ENCODE measurements at regions not wholly inside any gene's neighbourhood (a gene's known extent, or its start where the extent isn't known, plus 50 kb on each side); places are given as distances from the start of the nearest gene placed in this dataset.
"Not testable (repeated sequence)": the region's sequence is repeated elsewhere in the genome, so short reads cannot be mapped to it uniquely, and the experiment has no call there.

GRCh38 chr16:62755938-62756337 is 719.7 kb upstream of the CDH8 start:
- DNase-seq (ENCODE audit: low spot score): no peak

DNA sequence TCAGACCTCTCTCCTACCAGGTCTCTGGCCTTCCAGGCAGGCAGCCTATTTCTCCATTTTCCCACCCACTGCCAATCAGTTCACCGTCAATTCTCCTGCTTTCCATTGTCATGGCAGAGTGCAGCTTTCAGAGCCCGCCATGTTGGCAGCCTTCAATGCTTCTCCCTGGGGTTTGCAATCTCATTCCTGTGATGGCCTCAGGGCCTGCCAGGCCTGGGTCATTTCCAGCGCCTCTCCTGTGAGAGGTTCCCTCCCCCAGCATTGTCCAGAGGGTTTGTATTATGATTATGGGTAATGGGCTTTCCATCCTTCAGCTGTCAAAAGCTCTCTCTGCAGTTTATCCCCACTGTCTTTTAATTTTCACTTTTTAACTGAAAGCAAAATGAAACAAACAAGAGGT is 716.6 kb upstream of the CDH8 start:
- DNase-seq (ENCODE audit: low spot score): no peak

GRCh38 chr16:62751218-62751617 is 715.0 kb upstream of the CDH8 start:
- DNase-seq (ENCODE audit: low spot score): no peak

DNA sequence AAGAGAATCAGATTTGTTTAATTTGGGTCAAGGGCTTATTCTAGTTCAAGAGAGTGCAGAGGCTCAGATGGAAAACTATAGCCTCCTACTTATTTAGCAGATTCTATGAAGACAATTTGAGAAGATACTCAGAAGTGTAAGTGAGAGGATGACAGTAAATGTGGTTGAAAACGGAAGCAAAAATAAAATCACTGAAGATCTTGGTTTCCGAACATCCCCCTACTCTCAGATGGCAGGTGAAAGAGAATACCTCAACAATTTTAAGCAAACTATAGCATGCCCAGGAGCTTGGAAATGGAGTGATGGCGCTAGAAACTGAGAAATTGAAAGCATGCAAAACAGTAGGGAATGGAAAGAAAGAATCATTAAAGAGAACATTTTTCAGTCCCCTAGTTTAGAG is 705.5 kb upstream of the CDH8 start:
- DNase-seq (ENCODE audit: low spot score): no peak

DNA sequence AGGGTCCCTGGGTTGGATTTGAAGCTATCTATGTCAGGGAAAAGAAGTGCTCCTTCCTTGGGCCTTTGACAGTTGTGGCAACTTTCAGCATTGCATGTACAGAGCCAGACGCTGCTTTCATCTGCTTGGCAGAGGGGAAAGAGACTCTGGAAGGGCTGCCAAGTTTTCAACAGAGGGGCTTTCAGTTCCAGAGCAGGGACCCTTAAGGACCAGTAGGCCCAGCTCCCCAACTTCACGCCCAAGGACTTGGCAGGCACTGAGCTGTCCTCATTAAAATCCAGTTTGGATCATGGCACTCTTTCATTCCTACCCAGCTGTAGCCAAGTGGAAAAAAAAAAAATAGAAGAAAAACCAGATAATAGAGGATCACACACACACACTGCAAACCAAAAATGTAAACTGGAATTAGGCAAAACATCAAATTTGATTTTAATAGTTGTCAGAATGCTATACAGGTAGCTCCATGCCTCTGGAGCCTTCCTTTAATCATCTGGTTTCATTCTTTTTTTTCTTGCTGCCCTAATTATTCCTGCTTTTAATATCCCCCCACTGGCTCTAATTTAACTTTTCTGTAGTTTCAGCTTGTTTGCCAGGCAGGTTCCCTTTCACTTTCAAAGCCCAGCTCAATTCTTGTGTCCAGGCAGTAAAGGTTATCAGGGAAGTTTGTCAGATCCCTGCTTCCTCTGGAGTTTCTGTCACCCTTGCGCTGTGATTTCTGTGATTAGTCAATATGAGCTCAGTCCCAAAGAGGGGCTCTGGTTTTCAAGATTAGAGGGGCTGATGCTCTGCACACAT is 702.6 kb upstream of the CDH8 start:
- peak; percentile 74 for DNase-seq (ENCODE audit: low spot score)

DNA sequence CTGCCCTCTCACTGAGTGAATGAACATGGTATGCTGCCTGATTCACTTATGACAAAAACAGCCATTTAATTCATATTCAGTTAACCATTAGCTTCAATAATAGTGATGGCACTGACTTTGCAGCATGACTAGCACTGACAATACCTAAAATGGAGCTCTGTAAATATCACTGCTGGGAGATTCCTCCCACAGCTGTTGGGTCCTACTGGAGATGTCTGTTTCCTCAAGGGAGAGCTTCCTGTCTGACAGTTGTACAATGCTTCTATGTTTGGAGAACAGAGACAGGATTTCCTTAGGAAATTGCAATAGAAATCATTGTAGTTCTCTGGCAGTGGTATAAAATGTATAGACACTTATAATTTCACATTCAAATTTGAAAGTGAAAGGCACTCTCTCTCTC is 695.9 kb upstream of the CDH8 start:
- no peak for DNase-seq (ENCODE audit: low spot score)

DNA sequence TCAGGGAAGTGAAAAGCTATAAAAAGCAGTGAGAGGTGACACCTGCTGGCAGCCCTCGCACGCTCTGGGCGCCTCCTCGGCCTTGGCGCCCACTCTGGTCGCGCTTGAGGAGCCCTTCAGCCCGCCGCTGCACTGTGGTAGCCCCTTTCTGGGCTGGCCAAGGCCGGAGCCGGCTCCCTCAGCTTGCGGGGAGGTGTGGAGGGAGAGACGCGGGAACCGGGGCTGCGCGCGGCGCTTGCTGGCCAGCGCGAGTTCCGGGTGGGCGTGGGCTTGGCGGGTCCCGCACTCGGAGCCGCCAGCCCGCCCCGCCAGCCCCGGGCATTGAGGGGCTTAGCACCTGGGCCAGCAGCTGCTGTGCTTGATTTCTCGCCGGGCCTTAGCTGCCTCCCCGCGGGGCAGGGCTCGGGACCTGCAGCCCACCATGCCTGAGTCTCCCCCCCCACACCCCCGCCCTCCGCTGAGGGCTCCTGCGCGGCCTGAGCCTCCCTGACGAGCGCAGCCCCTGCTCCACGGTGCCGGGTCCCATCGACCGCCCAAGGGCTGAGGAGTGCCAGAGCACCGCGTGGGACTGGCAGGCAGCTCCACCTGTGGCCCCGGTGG is 688.5 kb upstream of the CDH8 start:
- not testable (repeated sequence) for DNase-seq (ENCODE audit: low spot score)

- DNase-seq (ENCODE audit: low spot score): no peak
These were observed 684.4 kb upstream of the CDH8 start for GRCh38 chr16:62720651-62721050.

DNA sequence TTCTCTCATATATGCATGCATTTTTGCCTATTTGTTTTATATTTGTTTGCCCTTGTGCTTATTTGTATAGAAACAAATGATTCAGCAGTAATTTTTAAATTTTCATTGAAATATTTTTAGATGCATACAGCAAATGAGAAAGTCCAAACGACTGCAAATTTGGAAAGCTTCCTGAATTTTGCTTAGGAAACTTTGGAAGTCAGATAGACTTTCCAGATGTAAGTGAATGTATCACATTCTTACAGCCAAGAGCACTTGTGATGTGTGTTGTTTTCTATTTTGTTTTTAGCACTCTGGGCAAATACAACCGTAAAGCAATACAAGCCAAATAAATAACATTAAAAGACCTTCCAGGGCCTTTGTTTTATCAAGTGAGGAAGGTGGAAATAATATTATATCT is 680.8 kb upstream of the CDH8 start:
- no peak for DNase-seq (ENCODE audit: low spot score)

DNA sequence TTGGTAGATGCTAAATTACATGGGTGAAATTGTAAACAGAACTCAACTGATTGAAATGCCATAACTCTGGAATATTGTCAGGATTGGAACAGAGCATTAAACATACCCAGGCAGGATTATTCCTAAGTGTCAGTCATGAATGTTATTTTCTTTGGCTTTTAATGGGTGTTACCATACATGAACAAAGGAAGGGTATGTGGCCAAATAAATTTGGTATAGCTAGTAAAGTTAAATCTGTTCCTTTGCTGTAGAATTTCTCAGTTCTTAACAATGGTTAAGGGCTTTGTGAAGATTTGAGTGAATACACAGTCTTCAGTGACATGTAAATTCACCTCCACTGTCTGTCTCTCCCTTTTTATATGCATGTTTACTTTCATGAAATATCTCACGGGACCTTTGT is 679.5 kb upstream of the CDH8 start:
- DNase-seq (ENCODE audit: low spot score): no peak

GRCh38 chr16:62712566-62712965 is 676.3 kb upstream of the CDH8 start:
- no peak for DNase-seq (ENCODE audit: low spot score)

DNA sequence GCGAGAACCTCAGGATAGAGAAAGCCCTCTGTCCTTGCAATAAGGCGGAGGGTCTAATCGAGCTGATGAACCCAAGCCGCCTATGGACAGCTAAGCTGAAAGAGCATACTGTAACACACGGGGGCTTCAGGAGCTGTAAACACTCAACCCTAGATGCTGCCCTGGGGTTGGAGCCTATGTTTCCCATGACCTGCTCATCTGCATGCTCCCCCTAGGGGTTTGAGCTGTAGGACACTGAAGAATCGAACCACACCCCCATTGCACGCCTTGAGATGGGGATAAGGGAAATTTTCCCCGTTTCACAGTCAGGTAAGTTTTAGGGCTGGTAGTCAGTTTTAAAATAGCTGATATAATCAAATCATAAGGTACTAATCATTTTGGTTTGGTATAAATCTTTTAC is 675.6 kb upstream of the CDH8 start:
- no peak for DNase-seq (ENCODE audit: low spot score)

DNA sequence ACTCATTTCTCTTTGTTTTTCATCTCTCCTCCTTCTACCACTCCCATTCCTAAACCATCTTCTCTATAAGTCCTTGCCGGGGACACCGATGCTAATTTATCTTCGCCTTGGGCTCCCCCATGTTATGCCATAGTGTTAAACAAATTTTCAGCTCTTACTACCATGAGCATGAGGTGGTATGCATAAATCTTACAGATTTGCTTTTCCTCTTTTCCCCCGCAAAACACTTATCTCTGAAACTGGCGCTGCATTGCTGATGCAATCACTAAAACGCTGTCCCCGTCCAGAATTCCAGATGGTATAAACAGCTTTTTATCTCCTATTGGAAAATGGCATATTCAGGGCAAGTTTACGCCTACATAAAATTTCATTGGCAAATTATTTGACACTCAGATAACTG is 673.6 kb upstream of the CDH8 start:
- peak; percentile 2 for DNase-seq (ENCODE audit: low spot score)

DNA sequence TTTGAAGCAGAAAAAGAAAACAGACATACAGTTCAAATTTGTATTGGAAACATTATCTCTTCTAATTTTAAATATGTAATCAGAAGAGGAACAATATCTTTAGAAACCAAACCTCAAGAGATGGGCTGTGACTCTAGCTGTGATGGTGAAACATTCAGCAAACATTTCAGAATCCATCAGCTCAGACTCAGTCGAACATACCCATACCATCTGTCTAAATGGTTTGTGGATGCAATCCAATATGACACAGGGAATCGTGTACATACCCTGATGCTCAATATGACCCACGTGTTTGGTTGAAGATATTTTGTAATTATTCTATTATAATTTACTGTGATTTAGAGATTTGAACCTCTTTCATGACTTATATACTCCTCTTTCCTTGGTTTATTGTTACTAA is 665.2 kb upstream of the CDH8 start:
- no peak for DNase-seq (ENCODE audit: low spot score)

GRCh38 chr16:62700426-62701294 is 664.4 kb upstream of the CDH8 start:
- DNase-seq (ENCODE audit: low spot score): no peak

DNA sequence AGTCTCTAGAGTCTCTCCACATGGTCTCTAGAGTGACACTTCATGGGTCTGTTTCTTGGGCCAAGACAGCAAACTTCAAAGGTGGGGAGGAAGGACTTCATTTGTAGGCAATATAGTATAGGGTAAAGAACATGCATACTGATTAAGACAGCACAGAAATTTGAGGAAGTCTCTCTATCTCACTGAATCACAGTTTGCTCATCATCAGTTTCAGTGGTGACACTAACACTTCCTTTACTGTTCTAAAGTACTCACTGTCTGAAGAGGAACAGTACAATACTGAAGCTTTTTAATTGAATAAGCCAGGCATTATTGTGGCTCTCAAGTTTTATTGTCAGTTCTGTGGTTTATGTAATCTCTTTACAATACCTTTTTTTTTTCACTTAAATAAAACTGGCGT is 656.4 kb upstream of the CDH8 start:
- no peak for DNase-seq (ENCODE audit: low spot score)

DNA sequence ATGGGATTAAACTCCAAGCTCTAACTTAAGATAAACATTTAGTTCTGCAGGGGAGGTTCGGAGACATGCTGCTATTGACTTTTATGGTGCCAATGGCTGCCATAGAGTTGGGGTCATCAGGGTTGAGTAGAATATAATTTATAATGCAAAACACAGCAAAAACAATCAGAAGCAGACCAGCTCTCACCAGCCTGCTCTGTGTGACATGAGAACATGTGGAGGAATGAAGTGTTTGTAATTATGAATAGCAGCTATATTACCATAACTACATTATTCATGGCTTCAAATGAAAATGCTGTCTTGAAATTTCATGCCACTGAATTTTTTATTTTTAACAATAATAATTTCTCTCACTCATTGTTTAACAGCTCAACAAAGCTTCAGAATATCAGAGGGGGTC is 645.6 kb upstream of the CDH8 start:
- no peak for DNase-seq (ENCODE audit: low spot score)

DNA sequence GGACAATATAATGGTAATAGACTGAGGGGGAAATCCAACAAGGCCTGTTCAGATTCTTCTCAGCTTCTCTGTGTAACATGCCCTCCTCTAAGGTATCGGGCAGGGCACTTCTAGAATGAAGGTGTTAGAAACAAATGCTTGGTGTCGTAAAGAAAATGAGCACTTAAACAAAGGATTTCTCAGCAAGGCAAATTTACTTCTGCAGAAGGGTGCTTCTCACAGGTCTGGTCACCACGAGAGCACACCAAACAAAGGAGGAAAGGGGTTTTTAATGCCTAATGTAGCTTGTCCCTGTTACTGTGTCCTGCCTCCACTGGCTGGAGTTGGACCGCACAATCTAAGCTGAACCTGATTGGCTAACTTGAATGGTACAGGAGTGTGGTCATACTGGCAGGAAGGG is 642.6 kb upstream of the CDH8 start:
- no peak for DNase-seq (ENCODE audit: low spot score)

DNA sequence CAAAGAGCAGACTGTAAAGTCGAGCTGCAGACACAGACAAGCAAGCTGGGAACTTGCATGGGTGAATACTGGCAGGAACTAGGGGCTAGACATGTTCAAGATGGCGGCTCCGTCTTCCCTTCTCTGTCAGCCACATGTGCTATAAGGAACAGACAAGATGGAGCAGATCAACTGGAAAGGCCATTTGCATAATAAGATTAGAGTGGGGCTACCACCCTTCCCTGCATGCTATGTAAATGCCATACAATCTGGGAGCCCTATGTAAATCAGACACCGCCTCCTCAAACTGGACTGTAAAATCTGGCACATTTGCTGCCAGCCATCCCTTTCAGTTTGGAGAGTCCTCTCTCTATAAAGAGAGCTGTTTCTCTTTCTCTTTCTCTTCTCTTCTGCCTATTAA is 640.1 kb upstream of the CDH8 start:
- no peak for DNase-seq (ENCODE audit: low spot score)

DNA sequence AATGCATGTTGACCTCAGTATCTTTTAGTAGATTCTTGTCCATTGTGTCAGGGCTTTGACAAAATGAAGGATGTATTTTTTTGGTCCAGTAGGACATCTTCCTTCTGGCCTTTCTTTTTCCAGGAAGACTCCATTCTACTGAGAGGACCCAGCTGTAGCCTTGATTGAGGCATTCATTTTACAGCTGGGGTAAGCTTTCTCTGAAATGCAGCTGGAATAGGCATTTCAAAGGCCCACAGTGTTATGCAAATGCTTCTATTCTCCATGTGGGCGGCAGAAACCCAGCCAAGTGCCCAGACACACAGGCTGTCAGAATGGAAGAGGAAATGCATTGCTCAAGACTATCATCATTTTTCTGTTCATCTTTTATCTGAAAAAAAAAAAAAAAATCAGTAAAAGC is 629.0 kb upstream of the CDH8 start:
- DNase-seq (ENCODE audit: low spot score): peak; percentile 69

DNA sequence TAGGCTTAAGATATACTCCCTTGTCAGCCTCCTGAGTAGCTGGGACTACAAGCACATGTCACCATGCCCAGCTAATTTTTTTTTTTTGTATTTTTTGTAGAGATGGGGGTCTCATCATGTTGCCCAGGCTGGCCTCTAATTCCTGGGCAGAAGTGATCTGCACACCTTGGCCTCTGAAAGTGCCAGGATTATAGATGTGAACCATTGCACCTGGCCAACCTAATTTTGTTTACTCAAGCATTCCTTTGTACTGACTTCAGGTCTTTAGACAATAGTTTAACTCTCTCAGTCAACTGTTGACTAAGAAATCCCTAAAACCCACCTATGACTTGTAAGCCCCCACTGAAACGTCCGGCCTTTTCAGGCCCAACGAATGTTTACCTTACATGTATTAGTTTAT is 628.3 kb upstream of the CDH8 start:
- no peak for DNase-seq (ENCODE audit: low spot score)

DNA sequence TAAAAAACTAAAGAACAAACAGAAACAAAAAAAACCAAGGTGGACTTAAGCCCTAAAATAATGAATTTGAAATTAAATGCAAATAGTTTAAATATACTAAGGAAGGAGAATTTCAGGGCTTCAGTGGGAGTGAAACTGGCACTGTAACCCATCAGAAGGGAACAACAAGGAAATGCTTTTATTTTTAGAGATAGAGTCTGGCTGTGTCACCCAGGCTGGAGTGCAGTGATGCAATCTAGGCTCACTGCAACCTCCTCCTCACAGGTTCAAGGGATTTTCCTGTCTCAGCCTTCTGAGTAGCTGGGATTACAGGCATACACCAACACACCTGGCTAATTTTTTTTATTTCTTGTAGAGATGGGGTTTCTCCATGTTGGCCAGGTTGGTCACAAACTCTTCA is 625.2 kb upstream of the CDH8 start:
- no peak for DNase-seq (ENCODE audit: low spot score)

GRCh38 chr16:62657116-62657515 is 620.9 kb upstream of the CDH8 start:
- DNase-seq (ENCODE audit: low spot score): no peak
